NCI-H1092 treated with DMSO at 0.1 percent for 48 hours (cell line): ENCODE measurements at regions not wholly inside any gene's neighbourhood (a gene's known extent, or its start where the extent isn't known, plus 50 kb on each side); places are given as distances from the start of the nearest gene placed in this dataset.
"Not testable (repeated sequence)": the region's sequence is repeated elsewhere in the genome, so short reads cannot be mapped to it uniquely, and the experiment has no call there.

ENCODE experiments used
- DNase-seq: peaks from one replicate; lab custom pipeline; 2025; lab: John Stamatoyannopoulos, UW

- DNase-seq: no peak
Observed at GRCh38 chrX:66912417-66912816, 273.5 kb upstream of the EDA2R start.

GRCh38 chrX:66902081-66902480 lies 263.2 kb upstream of the EDA2R start:
- no peak for DNase-seq

GRCh38 chrX:66900886-66901285 lies 262.0 kb upstream of the EDA2R start:
- no peak for DNase-seq

GRCh38 chrX:66892004-66892403 lies 253.1 kb upstream of the EDA2R start:
- no peak for DNase-seq

- no peak for DNase-seq
Observed at GRCh38 chrX:66889418-66889817, 250.5 kb upstream of the EDA2R start.

GRCh38 chrX:66882101-66882500 lies 243.2 kb upstream of the EDA2R start:
- DNase-seq: no peak

- DNase-seq: no peak
Observed at GRCh38 chrX:66876776-66877175, 237.9 kb upstream of the EDA2R start.

GRCh38 chrX:66872771-66873170 lies 233.9 kb upstream of the EDA2R start:
- DNase-seq: no peak

GRCh38 chrX:66863721-66864120 lies 224.8 kb upstream of the EDA2R start:
- DNase-seq: no peak

GRCh38 chrX:66833426-66833825 lies 194.5 kb upstream of the EDA2R start:
- DNase-seq: no peak

- no peak for DNase-seq
Observed at GRCh38 chrX:66815227-66815626, 176.3 kb upstream of the EDA2R start.

- not testable (repeated sequence) for DNase-seq
Observed at GRCh38 chrX:66794514-66794913, 155.6 kb upstream of the EDA2R start.

- DNase-seq: no peak
Observed at GRCh38 chrX:66766318-66766717, 127.4 kb upstream of the EDA2R start.

GRCh38 chrX:66760651-66761050 lies 121.8 kb upstream of the EDA2R start:
- no peak for DNase-seq

GRCh38 chrX:66756717-66757116 lies 117.8 kb upstream of the EDA2R start:
- no peak for DNase-seq

GRCh38 chrX:66751136-66751782 lies 112.4 kb upstream of the EDA2R start:
- DNase-seq: no peak

- DNase-seq: not testable (repeated sequence)
Observed at GRCh38 chrX:66744519-66744918, 105.6 kb upstream of the EDA2R start.

GRCh38 chrX:66731398-66731797 lies 92.5 kb upstream of the EDA2R start:
- no peak for DNase-seq

GRCh38 chrX:66728818-66729271 lies 90.0 kb upstream of the EDA2R start:
- peak; percentile 8 for DNase-seq

GRCh38 chrX:66717926-66718325 lies 79.0 kb upstream of the EDA2R start:
- DNase-seq: no peak

- DNase-seq: no peak
Observed at GRCh38 chrX:66698273-66699204, 59.7 kb upstream of the EDA2R start.

- DNase-seq: not testable (repeated sequence)
Observed at GRCh38 chrX:66692512-66692911, 53.6 kb upstream of the EDA2R start.
